SK-N-SH (cell line): ENCODE measurements at regions not wholly inside any gene's neighbourhood (a gene's known extent, or its start where the extent isn't known, plus 50 kb on each side); places are given as distances from the start of the nearest gene placed in this dataset.

Source experiments
- CTCF ChIP-seq: fragments of 200-600 bp; sonication (generic); IDR thresholded peaks from 2 replicates; pipeline ENCODE4 v1.6.1; 2017; ENCODE audit warnings: antibody characterized with exemption, mild to moderate bottlenecking, moderate library complexity
- EP300 ChIP-seq, 2 experiments: IDR thresholded peaks; 2 replicates each; pipeline versions ENCODE4 v1.4.0 to v1.6.1; 2012; ENCODE audit warnings: borderline replicate concordance in 1 of 2, low read depth in 1 of 2, low read length in 1 of 2
- EZH2phosphoT487 ChIP-seq: fragments of 200-600 bp; sonication (generic); IDR thresholded peaks from 2 replicates; pipeline ENCODE4 v1.6.1; 2017; ENCODE audit warnings: low read depth, mixed run types, mild to moderate bottlenecking, antibody characterized with exemption, moderate library complexity, borderline replicate concordance
- MAX ChIP-seq: IDR thresholded peaks from 2 replicates; pipeline ENCODE4 v1.4.0; 2012; ENCODE audit warnings: low read depth
- MEF2A ChIP-seq: IDR thresholded peaks from 2 replicates; pipeline ENCODE4 v1.4.0; 2012; ENCODE audit warnings: low read depth, borderline replicate concordance
- MXI1 ChIP-seq: IDR thresholded peaks from 2 replicates; pipeline ENCODE4 v1.6.1; 2012; ENCODE audit warnings: mild to moderate bottlenecking, low read depth, low read length, improper control_type of control experiment
- NRF1 ChIP-seq: IDR thresholded peaks from 2 replicates; pipeline ENCODE4 v1.6.1; 2012; ENCODE audit warnings: low read depth, mild to moderate bottlenecking, low read length
- POLR2AphosphoS5 ChIP-seq: IDR thresholded peaks from 2 replicates; pipeline ENCODE4 v1.6.1; 2012; ENCODE audit warnings: low read depth, low read length
- RFX5 ChIP-seq: IDR thresholded peaks from 2 replicates; pipeline ENCODE4 v1.6.1; 2012; ENCODE audit warnings: mild to moderate bottlenecking, improper control_type of control experiment, low read length
- SIN3A ChIP-seq: IDR thresholded peaks from 2 replicates; pipeline ENCODE4 v1.6.1; 2012; ENCODE audit warnings: low read depth, mild to moderate bottlenecking, low read length, moderate library complexity, borderline replicate concordance
- TAF1 ChIP-seq: IDR thresholded peaks from 2 replicates; pipeline ENCODE4 v1.6.1; 2012; ENCODE audit warnings: low read depth, mild to moderate bottlenecking, low read length, moderate library complexity, borderline replicate concordance
- USF1 ChIP-seq: IDR thresholded peaks from 2 replicates; pipeline ENCODE4 v1.4.0; 2012; ENCODE audit warnings: low read depth, borderline replicate concordance
- USF2 ChIP-seq: fragments of 150-350 bp; IDR thresholded peaks from 2 replicates; pipeline ENCODE4 v1.6.1; 2017; ENCODE audit warnings: antibody characterized with exemption, low read length, low read depth, borderline replicate concordance
- YY1 ChIP-seq: IDR thresholded peaks from 2 replicates; pipeline ENCODE4 v1.4.0; 2012; ENCODE audit warnings: low read depth, mild to moderate bottlenecking

GRCh38 chr2:53334610-53335009 lies 433.0 kb upstream of the CHAC2 start:
- TF ChIP-seq POLR2AphosphoS5 (no peak), CTCF (no peak), EP300 (IDR thresholded peaks at IDR 0.05; ENCODE audit: borderline replicate concordance in 1 of 2, low read depth in 1 of 2, low read length in 1 of 2) (no peak), USF2 (no peak), EZH2phosphoT487 (no peak), MXI1 (no peak), MAX (no peak), RFX5 (no peak), NRF1 (no peak), SIN3A (no peak), MEF2A (no peak), YY1 (no peak), USF1 (no peak), TAF1 (no peak)
